ENCODE measurements at regions not wholly inside any gene's neighbourhood (a gene's known extent, or its start where the extent isn't known, plus 50 kb on each side); places are given as distances from the start of the nearest gene placed in this dataset.

GRCh38 chr10:61836888-61837754 is 64.4 kb upstream of the ARID5B start:
- TF ChIP-seq, protein P1, sequence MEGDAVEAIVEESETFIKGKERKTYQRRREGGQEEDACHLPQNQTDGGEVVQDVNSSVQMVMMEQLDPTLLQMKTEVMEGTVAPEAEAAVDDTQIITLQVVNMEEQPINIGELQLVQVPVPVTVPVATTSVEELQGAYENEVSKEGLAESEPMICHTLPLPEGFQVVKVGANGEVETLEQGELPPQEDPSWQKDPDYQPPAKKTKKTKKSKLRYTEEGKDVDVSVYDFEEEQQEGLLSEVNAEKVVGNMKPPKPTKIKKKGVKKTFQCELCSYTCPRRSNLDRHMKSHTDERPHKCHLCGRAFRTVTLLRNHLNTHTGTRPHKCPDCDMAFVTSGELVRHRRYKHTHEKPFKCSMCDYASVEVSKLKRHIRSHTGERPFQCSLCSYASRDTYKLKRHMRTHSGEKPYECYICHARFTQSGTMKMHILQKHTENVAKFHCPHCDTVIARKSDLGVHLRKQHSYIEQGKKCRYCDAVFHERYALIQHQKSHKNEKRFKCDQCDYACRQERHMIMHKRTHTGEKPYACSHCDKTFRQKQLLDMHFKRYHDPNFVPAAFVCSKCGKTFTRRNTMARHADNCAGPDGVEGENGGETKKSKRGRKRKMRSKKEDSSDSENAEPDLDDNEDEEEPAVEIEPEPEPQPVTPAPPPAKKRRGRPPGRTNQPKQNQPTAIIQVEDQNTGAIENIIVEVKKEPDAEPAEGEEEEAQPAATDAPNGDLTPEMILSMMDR (IDR thresholded peaks at IDR 0.05), result no peak
- TF ChIP-seq POLR2A (IDR thresholded peaks at IDR 0.05) (no peak), POLR2AphosphoS5 (IDR thresholded peaks at IDR 0.05) (no peak)
- Histone ChIP-seq H3K27ac (peak overlapping the region; percentile 23 to 76), H3K27me3 (no peaks in the 10 kb centered on the region), H3K36me3 (no peaks in the 10 kb centered on the region), H3K4me3 (no peak overlapping the region), H3K9me3 (no peaks in the 10 kb centered on the region), H3K4me1 (peaks cover 0 to 16% of the 10 kb centered on the region in 2 donors)
- no peak for DNase-seq (ENCODE audit: low spot score in 2 of 2)
- intact Hi-C loops (cut with DNase I; ENCODE audit: low total_unique reads), result no loop called here

DNA sequence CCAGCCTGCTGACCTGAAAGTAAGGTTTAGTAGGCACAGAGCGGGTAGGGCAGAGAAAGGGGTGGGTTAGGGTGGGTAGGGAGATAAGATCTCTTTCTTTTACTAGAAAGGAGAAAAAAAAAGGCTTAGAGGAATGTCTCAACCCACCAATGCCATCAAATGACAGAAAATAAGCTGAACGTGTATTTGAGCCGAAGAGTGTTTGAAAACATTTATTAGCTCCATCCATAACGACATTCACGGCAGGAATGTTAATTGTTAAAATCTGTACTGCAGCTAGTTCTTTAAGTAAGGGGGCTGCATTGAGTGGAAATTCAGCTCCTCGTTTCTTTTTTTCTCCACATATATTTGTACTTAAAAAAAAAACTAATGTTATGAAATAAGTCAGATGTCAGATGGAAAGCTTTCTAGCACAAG is 63.7 kb upstream of the ARID5B start:
- intact Hi-C loops (cut with DNase I; ENCODE audit: low total_unique reads), result no loop called here
- H3K27ac ChIP-seq, result peak overlapping the region in 1 of 2 donors; percentile 72
- TF ChIP-seq POLR2AphosphoS5 (IDR thresholded peaks at IDR 0.05) (no peak), POLR2A (IDR thresholded peaks at IDR 0.05) (no peak)
- TF ChIP-seq, protein P1 (IDR thresholded peaks at IDR 0.05), result no peak
- no peaks in the 10 kb centered on the region for H3K9me3 ChIP-seq
- no peak overlapping the region for H3K4me3 ChIP-seq
- H3K36me3 ChIP-seq, result no peaks in the 10 kb centered on the region
- peaks cover 0 to 16% of the 10 kb centered on the region in 2 donors for H3K4me1 ChIP-seq
- DNase-seq (ENCODE audit: low spot score in 2 of 2), result no peak
- H3K27me3 ChIP-seq, result no peaks in the 10 kb centered on the region

DNA sequence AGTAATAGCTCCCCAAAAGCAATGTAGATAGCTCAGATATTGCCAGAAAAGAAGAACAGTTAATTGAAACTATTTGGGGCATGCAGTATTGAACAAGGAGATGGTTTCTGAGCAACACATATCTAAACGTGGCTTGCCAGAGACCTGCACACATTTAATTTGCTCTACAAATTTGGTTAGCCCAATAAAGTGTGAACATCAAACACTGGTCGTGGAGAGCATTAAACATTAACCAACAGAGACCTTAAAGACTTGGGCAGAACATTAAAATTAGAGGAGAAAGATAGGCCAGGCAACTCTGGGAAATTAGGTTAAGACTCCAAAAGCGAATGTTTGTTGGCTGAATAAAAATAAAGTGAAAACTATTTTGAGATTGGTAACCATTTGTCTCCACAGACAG is 61.6 kb upstream of the ARID5B start:
- intact Hi-C loops (cut with DNase I; ENCODE audit: low total_unique reads), result no loop called here
- Histone ChIP-seq H3K27ac (no peak overlapping the region), H3K4me1 (peaks cover 0 to 16% of the 10 kb centered on the region in 2 donors), H3K9me3 (no peaks in the 10 kb centered on the region), H3K36me3 (no peaks in the 10 kb centered on the region), H3K4me3 (no peak overlapping the region), H3K27me3 (no peaks in the 10 kb centered on the region)
- no peak for DNase-seq (ENCODE audit: low spot score in 2 of 2)
- TF ChIP-seq, protein P1 (IDR thresholded peaks at IDR 0.05), result no peak
- TF ChIP-seq POLR2A (IDR thresholded peaks at IDR 0.05), result no peak
- no peak for TF ChIP-seq POLR2AphosphoS5 (IDR thresholded peaks at IDR 0.05)

DNA sequence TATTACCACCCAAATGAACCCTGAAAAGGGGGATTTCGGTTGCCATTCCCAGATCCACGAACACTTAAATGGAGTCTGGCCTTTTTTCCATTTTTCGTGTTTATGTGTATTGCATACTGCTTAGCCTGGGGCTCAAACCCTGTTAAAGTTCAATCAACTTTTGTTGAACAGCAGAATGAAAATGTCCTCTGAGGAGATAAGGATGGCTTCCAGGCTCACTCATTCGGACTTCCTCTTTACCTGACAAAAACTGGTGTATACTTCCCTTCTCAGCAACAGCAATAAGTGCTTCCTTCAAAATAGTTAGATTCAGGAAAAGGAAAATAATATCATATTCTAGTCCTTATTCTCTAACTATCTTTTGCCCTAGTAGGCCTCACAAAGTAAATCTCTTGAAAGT is 61.1 kb upstream of the ARID5B start:
- no peaks in the 10 kb centered on the region for H3K9me3 ChIP-seq
- H3K36me3 ChIP-seq, result no peaks in the 10 kb centered on the region
- no peak overlapping the region for H3K4me3 ChIP-seq
- H3K27ac ChIP-seq, result no peak overlapping the region
- DNase-seq (ENCODE audit: low spot score in 2 of 2), result no peak
- H3K27me3 ChIP-seq, result no peaks in the 10 kb centered on the region
- TF ChIP-seq, protein P1 (IDR thresholded peaks at IDR 0.05), result no peak
- TF ChIP-seq POLR2AphosphoS5 (IDR thresholded peaks at IDR 0.05) (no peak), POLR2A (IDR thresholded peaks at IDR 0.05) (no peak)
- H3K4me1 ChIP-seq, result peaks cover 0 to 16% of the 10 kb centered on the region in 2 donors
- intact Hi-C loops (cut with DNase I; ENCODE audit: low total_unique reads), result no loop called here

DNA sequence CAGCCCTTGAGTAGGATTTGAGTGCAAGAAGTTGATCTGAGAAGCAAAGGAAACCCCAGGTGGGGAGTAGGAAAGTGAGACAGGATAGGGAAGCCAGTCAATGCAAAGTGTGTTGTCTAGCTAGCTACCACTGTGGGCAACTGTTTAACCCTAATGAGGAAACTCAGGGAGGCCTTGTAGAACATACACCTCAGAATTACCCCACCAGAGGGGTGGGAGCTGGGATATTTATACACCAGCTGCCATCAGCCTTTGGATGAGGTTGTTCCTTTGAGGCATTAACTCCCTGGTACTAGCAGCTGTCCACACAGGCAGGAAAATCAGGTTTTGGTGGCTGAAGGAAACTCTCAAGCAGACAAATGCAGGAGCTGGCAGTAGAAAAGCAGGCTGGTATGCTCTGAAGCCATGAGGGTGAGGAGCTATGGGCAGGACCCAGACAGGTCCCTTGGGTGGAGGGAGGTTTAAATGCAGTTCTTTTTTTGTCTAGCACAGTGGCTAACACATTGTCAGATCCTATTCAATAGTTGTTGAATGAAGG is 60.1 kb upstream of the ARID5B start:
- Histone ChIP-seq H3K9me3 (no peaks in the 10 kb centered on the region), H3K27ac (no peak overlapping the region), H3K36me3 (no peaks in the 10 kb centered on the region), H3K4me1 (peaks cover 0 to 8% of the 10 kb centered on the region in 2 donors), H3K27me3 (no peaks in the 10 kb centered on the region), H3K4me3 (no peak overlapping the region)
- TF ChIP-seq POLR2AphosphoS5 (IDR thresholded peaks at IDR 0.05) (no peak), POLR2A (IDR thresholded peaks at IDR 0.05) (no peak)
- TF ChIP-seq, protein P1 (IDR thresholded peaks at IDR 0.05), result no peak
- intact Hi-C loops (cut with DNase I; ENCODE audit: low total_unique reads), result no loop called here
- no peak for DNase-seq (ENCODE audit: low spot score in 2 of 2)

All from breast epithelium (tissue), 4 donors.